Gastrocnemius medialis (tissue), 4 donors: ENCODE measurements at regions not wholly inside any gene's neighbourhood (a gene's known extent, or its start where the extent isn't known, plus 50 kb on each side); places are given as distances from the start of the nearest gene placed in this dataset.
"Not testable (repeated sequence)": the region's sequence is repeated elsewhere in the genome, so short reads cannot be mapped to it uniquely, and the experiment has no call there.

Experiments
- ATAC-seq, 2 donors: fragments of 150-250 bp; one replicate each; pipeline ENCODE4 v1.9.1; 2016
- DNase-seq, 2 donors: peaks; one replicate each; pipeline ENCODE4 v3.0.0-alpha.2; 2019
- H3K27ac ChIP-seq, 4 donors: fragments of 200-600 bp; sonication (generic); 1 replicate in 1 of 4; 2 replicates in 3 of 4; pipeline ENCODE4 v1.5.1; 2016 to 2018; ENCODE audit warnings: mild to moderate bottlenecking in 2 of 4, moderate library complexity in 1 of 4
- H3K27me3 ChIP-seq, 3 donors: fragments of 200-600 bp; sonication (generic) in 2 of 3; 1 replicate in 1 of 3; 2 replicates in 2 of 3; pipeline versions ENCODE4 v1.5.1 to v1.6.0; 2016 to 2019; ENCODE audit warnings: mild to moderate bottlenecking in 1 of 3, moderate library complexity in 1 of 3
- H3K36me3 ChIP-seq, 2 donors: fragments of 200-600 bp; sonication (generic) in 1 of 2; one replicate each; pipeline ENCODE4 v1.5.1; 2017 to 2018
- H3K4me1 ChIP-seq, 2 donors: fragments of 200-600 bp; sonication (generic) in 1 of 2; one replicate each; pipeline ENCODE4 v1.5.1; 2016 to 2017; ENCODE audit warnings: mild to moderate bottlenecking in 2 of 2
- H3K4me3 ChIP-seq, 4 donors: fragments of 200-600 bp; sonication (generic) in 3 of 4; 1 replicate in 1 of 4; 2 replicates in 3 of 4; pipeline ENCODE4 v1.5.1; 2016 to 2019; ENCODE audit warnings: mild to moderate bottlenecking in 2 of 4
- H3K9me3 ChIP-seq, 3 donors: fragments of 200-600 bp; sonication (generic) in 2 of 3; 1 replicate in 1 of 3; 2 replicates in 2 of 3; pipeline ENCODE4 v1.5.1; 2016 to 2019
- CTCF ChIP-seq, 5 experiments: fragments of 450-650 bp in 3 of 5; fragments of 200-600 bp in 2 of 5; sonication (generic) in 2 of 5; IDR thresholded peaks in 4 of 5; conservative IDR thresholded peaks in 1 of 5; 1 replicate in 4 of 5; 2 replicates in 1 of 5; pipeline ENCODE4 v1.5.1; 2016 to 2019; ENCODE audit warnings: antibody characterized with exemption in 5 of 5, mild to moderate bottlenecking in 3 of 5, moderate library complexity in 3 of 5
- POLR2A ChIP-seq, 2 donors: fragments of 450-650 bp; IDR thresholded peaks; one replicate each; pipeline ENCODE4 v1.6.1; 2017; ENCODE audit warnings: antibody characterized with exemption in 2 of 2, mild to moderate bottlenecking in 2 of 2, moderate library complexity in 2 of 2
- in situ Hi-C, 4 donors: fragments of 200-750 bp; cut with MboI; loops; one replicate each; pipeline versions ENCODE4 v1.15.0 to v1.8.0; 2017; ENCODE audit warnings: low sequenced_read_pairs in 4 of 4
- intact Hi-C: fragments of 100-400 bp; cut with DNase I; formaldehyde crosslinking; loops from one replicate; pipeline ENCODE4 v1.15.1; 2023; ENCODE audit warnings: low total_unique reads

GRCh38 chr2:58341047-58341446 lies 99.9 kb upstream of the FANCL start:
- Histone ChIP-seq H3K27ac (no peak overlapping the region), H3K27me3 (no peaks in the 10 kb centered on the region), H3K9me3 (no peaks in the 10 kb centered on the region), H3K36me3 (no peaks in the 10 kb centered on the region), H3K4me3 (no peak overlapping the region), H3K4me1 (no peaks in the 10 kb centered on the region)
- intact Hi-C loops (no loop called here), in situ Hi-C loops (no loop called here)
- no peak for DNase-seq
- ATAC-seq = no peak
- TF ChIP-seq CTCF (IDR thresholded peaks at IDR 0.05 in 4 of 5, conservative IDR thresholded peaks at IDR 0.05 in 1 of 5) = no peak
- TF ChIP-seq POLR2A (IDR thresholded peaks at IDR 0.05) = no peak

- no peak for ATAC-seq
- Histone ChIP-seq H3K4me1 (no peaks in the 10 kb centered on the region), H3K4me3 (no peak overlapping the region), H3K9me3 (no peaks in the 10 kb centered on the region), H3K27ac (no peak overlapping the region), H3K27me3 (no peaks in the 10 kb centered on the region), H3K36me3 (no peaks in the 10 kb centered on the region)
- no peak for DNase-seq
- TF ChIP-seq POLR2A (IDR thresholded peaks at IDR 0.05) = no peak
- TF ChIP-seq CTCF (IDR thresholded peaks at IDR 0.05 in 4 of 5, conservative IDR thresholded peaks at IDR 0.05 in 1 of 5) = no peak
- intact Hi-C loops (no loop called here), in situ Hi-C loops (no loop called here)
Observed at GRCh38 chr2:58339548-58340243, 98.6 kb upstream of the FANCL start.

- no peak overlapping the region for H3K27ac ChIP-seq
- in situ Hi-C loops = no loop called here
- DNase-seq (no peak), ATAC-seq (no peak)
- TF ChIP-seq CTCF (IDR thresholded peaks at IDR 0.05 in 4 of 5, conservative IDR thresholded peaks at IDR 0.05 in 1 of 5) = no peak
- no peak for TF ChIP-seq POLR2A (IDR thresholded peaks at IDR 0.05)
- no peak overlapping the region for H3K4me3 ChIP-seq
- H3K9me3 ChIP-seq = no peaks in the 10 kb centered on the region
- no peaks in the 10 kb centered on the region for H3K4me1 ChIP-seq
- intact Hi-C loops = no loop called here
- no peaks in the 10 kb centered on the region for H3K36me3 ChIP-seq
- no peaks in the 10 kb centered on the region for H3K27me3 ChIP-seq
Observed at GRCh38 chr2:58336416-58336815, 95.3 kb upstream of the FANCL start.

- no peak for ATAC-seq
- H3K36me3 ChIP-seq = no peaks in the 10 kb centered on the region
- TF ChIP-seq POLR2A (IDR thresholded peaks at IDR 0.05) (no peak), CTCF (IDR thresholded peaks at IDR 0.05 in 4 of 5, conservative IDR thresholded peaks at IDR 0.05 in 1 of 5) (no peak)
- in situ Hi-C loops (no loop called here), intact Hi-C loops (no loop called here)
- H3K27me3 ChIP-seq = no peaks in the 10 kb centered on the region
- H3K4me3 ChIP-seq = no peak overlapping the region
- no peaks in the 10 kb centered on the region for H3K4me1 ChIP-seq
- DNase-seq = no peak
- H3K27ac ChIP-seq = no peak overlapping the region
- H3K9me3 ChIP-seq = no peaks in the 10 kb centered on the region
Observed at GRCh38 chr2:58334414-58334813, 93.3 kb upstream of the FANCL start.

- H3K36me3 ChIP-seq, H3K9me3 ChIP-seq, ATAC-seq, DNase-seq, H3K27me3 ChIP-seq, H3K4me1 ChIP-seq, H3K27ac ChIP-seq, H3K4me3 ChIP-seq, intact Hi-C loops, in situ Hi-C loops: not testable (repeated sequence)
Observed at GRCh38 chr2:58325296-58325895, 84.3 kb upstream of the FANCL start.
